Esophagus muscularis mucosa (tissue), 4 donors: ENCODE measurements at regions not wholly inside any gene's neighbourhood (a gene's known extent, or its start where the extent isn't known, plus 50 kb on each side); places are given as distances from the start of the nearest gene placed in this dataset.

Experiments
- DNase-seq: peaks from one replicate; pipeline ENCODE4 v3.0.0-alpha.2; 2017; ENCODE audit errors: extremely low spot score
- H3K27ac ChIP-seq, 4 donors: fragments of 200-600 bp; sonication (generic); replicated peaks in 1 of 4; 1 replicate in 3 of 4; 2 replicates in 1 of 4; pipeline ENCODE4 v1.5.1; 2016 to 2019; ENCODE audit warnings: mild to moderate bottlenecking in 1 of 4
- H3K27me3 ChIP-seq, 4 donors: fragments of 200-600 bp; sonication (generic); one replicate each; pipeline versions ENCODE4 v1.5.1 to v1.6.0; 2016 to 2019
- H3K36me3 ChIP-seq, 4 donors: fragments of 200-600 bp; sonication (generic); one replicate each; pipeline ENCODE4 v1.5.1; 2016 to 2019
- H3K4me1 ChIP-seq, 4 donors: fragments of 200-600 bp; sonication (generic); one replicate each; pipeline ENCODE4 v1.5.1; 2016 to 2019
- H3K4me3 ChIP-seq, 4 donors: fragments of 200-600 bp; sonication (generic); 1 replicate in 2 of 4; 2 replicates in 2 of 4; pipeline ENCODE4 v1.5.1; 2016 to 2019; ENCODE audit warnings: mild to moderate bottlenecking in 4 of 4, moderate library complexity in 1 of 4
- H3K9me3 ChIP-seq, 4 donors: fragments of 200-600 bp; sonication (generic); 1 replicate in 3 of 4; 2 replicates in 1 of 4; pipeline ENCODE4 v1.5.1; 2016 to 2019
- CTCF ChIP-seq, 3 experiments: fragments of 200-600 bp in 2 of 3; fragments of 450-650 bp in 1 of 3; sonication (generic) in 2 of 3; IDR thresholded peaks; one replicate each; pipeline ENCODE4 v1.5.1; 2017 to 2019; ENCODE audit warnings: antibody characterized with exemption in 3 of 3, mild to moderate bottlenecking in 2 of 3, moderate library complexity in 1 of 3
- EP300 ChIP-seq: sonication (generic); formaldehyde crosslinking; IDR thresholded peaks from one replicate; pipeline ENCODE4 v1.6.1; 2017; ENCODE audit warnings: antibody characterized with exemption
- POLR2A ChIP-seq: fragments of 450-650 bp; IDR thresholded peaks from one replicate; pipeline ENCODE4 v1.6.1; 2017; ENCODE audit warnings: antibody characterized with exemption, moderate library complexity, mild to moderate bottlenecking, low read depth
- POLR2AphosphoS5 ChIP-seq, 2 donors: sonication (generic); formaldehyde crosslinking; IDR thresholded peaks; one replicate each; pipeline ENCODE4 v1.6.1; 2017; ENCODE audit warnings: antibody characterized with exemption in 2 of 2
- WGBS: methylation state at CpG from one replicate; pipeline ENCODE4 v1.1.5; 2018; 5-methylcytosine and 5-hydroxymethylcytosine counted together
- intact Hi-C: fragments of 100-400 bp; cut with DNase I; formaldehyde crosslinking; loops from one replicate; pipeline ENCODE4 v1.15.1; 2023

GRCh38 chr6:91161246-91161645, 574.4 kb upstream of the MAP3K7 start:
- no peak overlapping the region for H3K27ac ChIP-seq
- no peaks in the 10 kb centered on the region for H3K4me1 ChIP-seq
- intact Hi-C loops, result no loop called here

GRCh38 chr6:91155129-91155785, 568.4 kb upstream of the MAP3K7 start:
- DNase-seq, result no peak
- Histone ChIP-seq H3K4me3 (no peak overlapping the region), H3K9me3 (no peaks in the 10 kb centered on the region), H3K27ac (no peak overlapping the region), H3K4me1 (no peaks in the 10 kb centered on the region), H3K27me3 (no peaks in the 10 kb centered on the region), H3K36me3 (no peaks in the 10 kb centered on the region)
- 51% methylated on average over 5 of the region's 5 CpGs for WGBS
- intact Hi-C loops, result no loop called here
- no peak for TF ChIP-seq POLR2A
- TF ChIP-seq EP300, result no peak
- no peak for TF ChIP-seq POLR2AphosphoS5 (IDR thresholded peaks at IDR 0.05)
- TF ChIP-seq CTCF (IDR thresholded peaks at IDR 0.05), result no peak

More at GRCh38 chr6:91161246-91161645, 574.4 kb upstream of the MAP3K7 start:
- WGBS, result 89% methylated on average over 7 of the region's 7 CpGs
- no peaks in the 10 kb centered on the region for H3K9me3 ChIP-seq
- TF ChIP-seq POLR2A (no peak), EP300 (no peak), POLR2AphosphoS5 (IDR thresholded peaks at IDR 0.05) (no peak)
- no peak for DNase-seq
- no peaks in the 10 kb centered on the region for H3K36me3 ChIP-seq
- H3K27me3 ChIP-seq, result no peaks in the 10 kb centered on the region
- H3K4me3 ChIP-seq, result no peak overlapping the region

GRCh38 chr6:91152824-91153223, 566.0 kb upstream of the MAP3K7 start:
- intact Hi-C loops, result no loop called here
- 78% methylated on average over 5 of the region's 5 CpGs for WGBS
- Histone ChIP-seq H3K36me3 (no peaks in the 10 kb centered on the region), H3K4me1 (no peaks in the 10 kb centered on the region), H3K9me3 (no peaks in the 10 kb centered on the region), H3K27ac (no peak overlapping the region), H3K27me3 (no peaks in the 10 kb centered on the region), H3K4me3 (no peak overlapping the region)
- DNase-seq, result no peak
- TF ChIP-seq EP300, result no peak
- no peak for TF ChIP-seq POLR2AphosphoS5 (IDR thresholded peaks at IDR 0.05)
- TF ChIP-seq CTCF (IDR thresholded peaks at IDR 0.05), result no peak
- TF ChIP-seq POLR2A, result no peak

- Histone ChIP-seq H3K27me3 (no peaks in the 10 kb centered on the region), H3K36me3 (no peaks in the 10 kb centered on the region), H3K4me3 (no peak overlapping the region), H3K9me3 (no peaks in the 10 kb centered on the region), H3K4me1 (no peaks in the 10 kb centered on the region), H3K27ac (no peak overlapping the region)
- no peak for TF ChIP-seq CTCF (IDR thresholded peaks at IDR 0.05)
- TF ChIP-seq POLR2A, result no peak
- TF ChIP-seq EP300, result no peak
- no peak for TF ChIP-seq POLR2AphosphoS5 (IDR thresholded peaks at IDR 0.05)
- intact Hi-C loops, result no loop called here
- DNase-seq, result no peak
- WGBS, result 82% methylated on average over 2 of the region's 2 CpGs
Measured at GRCh38 chr6:91149956-91150705, 563.3 kb upstream of the MAP3K7 start.

- WGBS, result 56% methylated on average over 8 of the region's 8 CpGs
Measured at GRCh38 chr6:91149246-91149955, 562.5 kb upstream of the MAP3K7 start.

More at GRCh38 chr6:91149246-91149955, 562.5 kb upstream of the MAP3K7 start:
- Histone ChIP-seq H3K4me3 (no peak overlapping the region), H3K27ac (no peak overlapping the region), H3K36me3 (no peaks in the 10 kb centered on the region), H3K27me3 (no peaks in the 10 kb centered on the region), H3K4me1 (no peaks in the 10 kb centered on the region), H3K9me3 (no peaks in the 10 kb centered on the region)
- intact Hi-C loops, result no loop called here
- DNase-seq, result no peak
- TF ChIP-seq POLR2AphosphoS5 (IDR thresholded peaks at IDR 0.05) (no peak), CTCF (IDR thresholded peaks at IDR 0.05) (no peak), POLR2A (no peak), EP300 (no peak)
